ENCODE measurements at regions not wholly inside any gene's neighbourhood (a gene's known extent, or its start where the extent isn't known, plus 50 kb on each side); places are given as distances from the start of the nearest gene placed in this dataset.
A peak's percentile ranks its signal among the peaks of the same experiment; 100 is the strongest.

- Histone ChIP-seq H3K23me2 (ENCODE audit: low read depth, low read length) (no peaks in the 10 kb centered on the region), H2BK20ac (ENCODE audit: low read length) (no peak overlapping the region), H3K23ac (ENCODE audit: insufficient read length) (no peak overlapping the region), H3K4me3 (ENCODE audit: extremely low read depth in 1 of 4, insufficient read depth in 2 of 4, low read depth in 3 of 4, low read length in 4 of 4) (no peak overlapping the region), H4K5ac (ENCODE audit: insufficient read length, low read depth, low read length) (no peak overlapping the region), H2BK5ac (ENCODE audit: low read depth, low read length) (no peak overlapping the region), H3K79me2 (ENCODE audit: control insufficient read depth in 1 of 2, insufficient read depth in 2 of 2, low read length in 2 of 2) (no peaks in the 10 kb centered on the region), H2AK5ac (ENCODE audit: low read depth, low read length) (no peak overlapping the region), H3K56ac (replicated peaks; ENCODE audit: insufficient read length, low read depth, low read length) (no peak overlapping the region), H4K91ac (replicated peaks; ENCODE audit: insufficient read length, low read length) (no peak overlapping the region), H3K27ac (ENCODE audit: low read depth, low read length) (no peak overlapping the region), H2BK12ac (ENCODE audit: low read depth, low read length) (no peak overlapping the region), H2AFZ (ENCODE audit: low read length) (no peak overlapping the region), H3K4me2 (ENCODE audit: insufficient read depth in 1 of 2, low read depth in 2 of 2, low read length in 2 of 2) (no peak overlapping the region), H2BK120ac (replicated peaks; ENCODE audit: low read depth, low read length) (no peak overlapping the region), H3K27me3 (replicated peaks in 1 of 4; ENCODE audit: control insufficient read depth in 3 of 4, extremely low read depth in 1 of 4, insufficient read depth in 3 of 4, low read length in 3 of 4) (no peaks in the 10 kb centered on the region), H3K14ac (ENCODE audit: insufficient read length) (no peak overlapping the region), H4K8ac (ENCODE audit: extremely low read depth, insufficient read depth, low read length) (no peak overlapping the region), H3K9ac (replicated peaks in 1 of 4; ENCODE audit: extremely low read depth in 1 of 4, low read depth in 3 of 4, low read length in 3 of 4) (no peak overlapping the region), H3K79me1 (ENCODE audit: low read depth, low read length) (no peaks in the 10 kb centered on the region), H3K4ac (replicated peaks; ENCODE audit: insufficient read length, low read depth, low read length) (no peak overlapping the region), H4K20me1 (replicated peaks in 1 of 2; ENCODE audit: control insufficient read depth in 1 of 2, insufficient read depth in 2 of 2, low read length in 2 of 2) (no peaks in the 10 kb centered on the region), H3K18ac (ENCODE audit: extremely low read depth, low read length) (no peak overlapping the region), H3K4me1 (replicated peaks in 1 of 4; ENCODE audit: control insufficient read depth in 3 of 4, insufficient read depth in 4 of 4, low read length in 3 of 4) (no peaks in the 10 kb centered on the region; a peak in 2 of 7 replicates), H3K36me3 (ENCODE audit: control insufficient read depth in 2 of 4, insufficient read depth in 4 of 4, low read length in 3 of 4) (no peaks in the 10 kb centered on the region), H3K9me3 (ENCODE audit: insufficient read depth in 2 of 2, low read depth in 1 of 2, low read length in 1 of 2) (no peaks in the 10 kb centered on the region), H2BK15ac (ENCODE audit: low read length) (no peak overlapping the region)
- ChIA-PET CTCF (ENCODE audit: partially characterized antibody) (interaction anchor here (1.3 to 2.3 kb wide), 3 partner anchors 9 to 523 kb away, joined by 3 to 6 read pairs (median 3); no protein-coding TSS in a partner anchor), POLR2A (ENCODE audit: partially characterized antibody) (no interaction called here)
- FAIRE-seq = no peak
- peak in 1 of 2 experiments; percentile 14 for DNase-seq (ENCODE audit: low read depth in 1 of 2, low spot score in 2 of 2)
- 84% methylated on average over 14 of the region's 14 CpGs; no CpG with 5 or more reads in 1 of the 2 experiments for WGBS, 2 experiments (ENCODE audit: extremely low coverage in 1 of 2, insufficient coverage in 1 of 2, insufficient read length in 1 of 2, insufficient replicate concordance in 2 of 2, low coverage in 1 of 2, low lambda C conversion rate in 2 of 2, missing lambda C conversion rate in 1 of 2)
- TF ChIP-seq CBX5 (IDR thresholded peaks at IDR 0.05; ENCODE audit: low read depth, low read length) (no peak), CEBPB (IDR thresholded peaks at IDR 0.05; ENCODE audit: low read depth, low read length) (no peak), POLR2A (IDR thresholded peaks at IDR 0.05; ENCODE audit: control extremely low read depth in 1 of 2, low read depth in 2 of 2, low read length in 2 of 2) (no peak), TCF12 (IDR thresholded peaks at IDR 0.05; ENCODE audit: low read depth, low read length) (no peak), HDAC6 (IDR thresholded peaks at IDR 0.05; ENCODE audit: low read depth, low read length) (no peak), CHD2 (IDR thresholded peaks at IDR 0.05; ENCODE audit: low read length) (no peak), TEAD4 (IDR thresholded peaks at IDR 0.05; ENCODE audit: low read depth, low read length) (no peak), CREB1 (IDR thresholded peaks at IDR 0.05) (no peak), GABPA (IDR thresholded peaks at IDR 0.05; ENCODE audit: borderline replicate concordance, insufficient read depth, low read length) (no peak), RBBP5 (IDR thresholded peaks at IDR 0.05; ENCODE audit: borderline replicate concordance, low read depth, low read length) (no peak), POU5F1 (IDR thresholded peaks at IDR 0.05; ENCODE audit: low read depth, low read length) (no peak), TBP (IDR thresholded peaks at IDR 0.05; ENCODE audit: low read depth, low read length) (no peak), BACH1 (IDR thresholded peaks at IDR 0.05; ENCODE audit: low read length) (no peak), FOSL1 (IDR thresholded peaks at IDR 0.05; ENCODE audit: insufficient read depth, low read depth, low read length) (no peak), JUN (IDR thresholded peaks at IDR 0.05; ENCODE audit: low read depth, low read length) (no peak)
Measured at GRCh38 chr10:123565691-123566660, 100.2 kb upstream of the GPR26 start.

All from H1 (cell line).